ENCODE measurements at regions not wholly inside any gene's neighbourhood (a gene's known extent, or its start where the extent isn't known, plus 50 kb on each side); places are given as distances from the start of the nearest gene placed in this dataset.
"Not testable (repeated sequence)": the region's sequence is repeated elsewhere in the genome, so short reads cannot be mapped to it uniquely, and the experiment has no call there.

- DNase-seq (ENCODE audit: low read depth): no peak
- TF ChIP-seq CTCF (IDR thresholded peaks at IDR 0.05; ENCODE audit: insufficient read depth, low read length, poor library complexity, severe bottlenecking): no peak
- Histone ChIP-seq H3K27me3 (ENCODE audit: control insufficient read depth, insufficient read depth, low read length) (no peaks in the 10 kb centered on the region), H3K36me3 (ENCODE audit: control insufficient read depth, insufficient read depth, low read length) (no peaks in the 10 kb centered on the region), H3K4me3 (ENCODE audit: low read depth, low read length) (no peak overlapping the region)
Measured at GRCh38 chr7:80017101-80017698, 117.4 kb upstream of the GNAI1 start.

- no peak for TF ChIP-seq CTCF (IDR thresholded peaks at IDR 0.05; ENCODE audit: insufficient read depth, low read length, poor library complexity, severe bottlenecking)
- no peak overlapping the region for H3K4me3 ChIP-seq (ENCODE audit: low read depth, low read length)
- peak; percentile 2 for DNase-seq (ENCODE audit: low read depth)
Measured at GRCh38 chr7:80014511-80014910, 120.1 kb upstream of the GNAI1 start.

GRCh38 chr7:80008039-80008438, 126.6 kb upstream of the GNAI1 start:
- H3K27me3 ChIP-seq (ENCODE audit: control insufficient read depth, insufficient read depth, low read length): no peaks in the 10 kb centered on the region
- H3K36me3 ChIP-seq (ENCODE audit: control insufficient read depth, insufficient read depth, low read length): no peaks in the 10 kb centered on the region
- DNase-seq (ENCODE audit: low read depth): no peak
- H3K4me3 ChIP-seq (ENCODE audit: low read depth, low read length): no peak overlapping the region
- no peak for TF ChIP-seq CTCF (IDR thresholded peaks at IDR 0.05; ENCODE audit: insufficient read depth, low read length, poor library complexity, severe bottlenecking)

More at GRCh38 chr7:80014511-80014910, 120.1 kb upstream of the GNAI1 start:
- H3K36me3 ChIP-seq (ENCODE audit: control insufficient read depth, insufficient read depth, low read length): no peaks in the 10 kb centered on the region
- H3K27me3 ChIP-seq (ENCODE audit: control insufficient read depth, insufficient read depth, low read length): no peaks in the 10 kb centered on the region

- DNase-seq (ENCODE audit: low read depth): no peak
- Histone ChIP-seq H3K36me3 (ENCODE audit: control insufficient read depth, insufficient read depth, low read length) (no peaks in the 10 kb centered on the region), H3K27me3 (ENCODE audit: control insufficient read depth, insufficient read depth, low read length) (no peaks in the 10 kb centered on the region), H3K4me3 (ENCODE audit: low read depth, low read length) (no peak overlapping the region)
- no peak for TF ChIP-seq CTCF (IDR thresholded peaks at IDR 0.05; ENCODE audit: insufficient read depth, low read length, poor library complexity, severe bottlenecking)
Measured at GRCh38 chr7:80002865-80003264, 131.8 kb upstream of the GNAI1 start.

- H3K4me3 ChIP-seq (ENCODE audit: low read depth, low read length): no peak overlapping the region
- no peak for TF ChIP-seq CTCF (IDR thresholded peaks at IDR 0.05; ENCODE audit: insufficient read depth, low read length, poor library complexity, severe bottlenecking)
- no peaks in the 10 kb centered on the region for H3K27me3 ChIP-seq (ENCODE audit: control insufficient read depth, insufficient read depth, low read length)
- H3K36me3 ChIP-seq (ENCODE audit: control insufficient read depth, insufficient read depth, low read length): no peaks in the 10 kb centered on the region
- DNase-seq (ENCODE audit: low read depth): no peak
Measured at GRCh38 chr7:79998363-79998762, 136.3 kb upstream of the GNAI1 start.

- H3K36me3 ChIP-seq (ENCODE audit: control insufficient read depth, insufficient read depth, low read length): no peaks in the 10 kb centered on the region
- H3K4me3 ChIP-seq (ENCODE audit: low read depth, low read length): no peak overlapping the region
- no peak for TF ChIP-seq CTCF (IDR thresholded peaks at IDR 0.05; ENCODE audit: insufficient read depth, low read length, poor library complexity, severe bottlenecking)
- no peak for DNase-seq (ENCODE audit: low read depth)
- H3K27me3 ChIP-seq (ENCODE audit: control insufficient read depth, insufficient read depth, low read length): no peaks in the 10 kb centered on the region
Measured at GRCh38 chr7:79997345-79997744, 137.3 kb upstream of the GNAI1 start.

- not testable (repeated sequence) for H3K36me3 ChIP-seq (ENCODE audit: control insufficient read depth, insufficient read depth, low read length); DNase-seq (ENCODE audit: low read depth); H3K27me3 ChIP-seq (ENCODE audit: control insufficient read depth, insufficient read depth, low read length); H3K4me3 ChIP-seq (ENCODE audit: low read depth, low read length)
Measured at GRCh38 chr7:79995741-79996140, 138.9 kb upstream of the GNAI1 start.
